ENCODE measurements at regions not wholly inside any gene's neighbourhood (a gene's known extent, or its start where the extent isn't known, plus 50 kb on each side); places are given as distances from the start of the nearest gene placed in this dataset.

- no peak for TF ChIP-seq CTCF (IDR thresholded peaks at IDR 0.05; ENCODE audit: low read depth, low read length)
- no peak for DNase-seq (ENCODE audit: extremely low read depth, low read depth)
These were observed 62.0 kb upstream of the CAB39 start for GRCh38 chr2:230650585-230651137.

- no peak for DNase-seq (ENCODE audit: extremely low read depth, low read depth)
- TF ChIP-seq CTCF (IDR thresholded peaks at IDR 0.05; ENCODE audit: low read depth, low read length): no peak
These were observed 58.6 kb upstream of the CAB39 start for GRCh38 chr2:230654057-230654456.

- DNase-seq (ENCODE audit: extremely low read depth, low read depth): no peak
- no peak for TF ChIP-seq CTCF (IDR thresholded peaks at IDR 0.05; ENCODE audit: low read depth, low read length)
These were observed 55.2 kb upstream of the CAB39 start for GRCh38 chr2:230657462-230657861.

- no peak for DNase-seq (ENCODE audit: extremely low read depth, low read depth)
- TF ChIP-seq CTCF (IDR thresholded peaks at IDR 0.05; ENCODE audit: low read depth, low read length): no peak
These were observed 54.7 kb upstream of the CAB39 start for GRCh38 chr2:230657906-230658305.

GRCh38 chr2:230658577-230658876 is 54.1 kb upstream of the CAB39 start:
- no peak for TF ChIP-seq CTCF (IDR thresholded peaks at IDR 0.05; ENCODE audit: low read depth, low read length)
- no peak for DNase-seq (ENCODE audit: extremely low read depth, low read depth)

GRCh38 chr2:230658877-230659652 is 53.6 kb upstream of the CAB39 start:
- no peak for DNase-seq (ENCODE audit: extremely low read depth, low read depth)
- TF ChIP-seq CTCF (IDR thresholded peaks at IDR 0.05; ENCODE audit: low read depth, low read length): no peak

- no peak for DNase-seq (ENCODE audit: extremely low read depth, low read depth)
- no peak for TF ChIP-seq CTCF (IDR thresholded peaks at IDR 0.05; ENCODE audit: low read depth, low read length)
These were observed 52.2 kb upstream of the CAB39 start for GRCh38 chr2:230660294-230661060.

Data from AG09319 (cell line).